ENCODE measurements at regions not wholly inside any gene's neighbourhood (a gene's known extent, or its start where the extent isn't known, plus 50 kb on each side); places are given as distances from the start of the nearest gene placed in this dataset.
"Not testable (repeated sequence)": the region's sequence is repeated elsewhere in the genome, so short reads cannot be mapped to it uniquely, and the experiment has no call there.

- DNase-seq (ENCODE audit: low spot score) = not testable (repeated sequence)
Measured at GRCh38 chr2:89874810-89875595, 1183.5 kb downstream of the RPIA start.

- not testable (repeated sequence) for DNase-seq (ENCODE audit: low spot score)
Measured at GRCh38 chr2:89876445-89876844, 1185.0 kb downstream of the RPIA start.

GRCh38 chr2:89876878-89877277 is 1185.4 kb downstream of the RPIA start:
- not testable (repeated sequence) for DNase-seq (ENCODE audit: low spot score)

- not testable (repeated sequence) for DNase-seq (ENCODE audit: low spot score)
Measured at GRCh38 chr2:89882880-89883279, 1191.4 kb downstream of the RPIA start.

GRCh38 chr2:89883624-89884023 is 1192.2 kb downstream of the RPIA start:
- not testable (repeated sequence) for DNase-seq (ENCODE audit: low spot score)

GRCh38 chr2:89885071-89885470 is 1193.6 kb downstream of the RPIA start:
- DNase-seq (ENCODE audit: low spot score) = not testable (repeated sequence)

GRCh38 chr2:89888693-89889092 is 1197.2 kb downstream of the RPIA start:
- DNase-seq (ENCODE audit: low spot score) = not testable (repeated sequence)

- not testable (repeated sequence) for DNase-seq (ENCODE audit: low spot score)
Measured at GRCh38 chr2:89890185-89890773, 1198.8 kb downstream of the RPIA start.

- DNase-seq (ENCODE audit: low spot score) = not testable (repeated sequence)
Measured at GRCh38 chr2:89894988-89895387, 1203.5 kb downstream of the RPIA start.

- DNase-seq (ENCODE audit: low spot score) = not testable (repeated sequence)
Measured at GRCh38 chr2:89895629-89896028, 1204.2 kb downstream of the RPIA start.

- DNase-seq (ENCODE audit: low spot score) = not testable (repeated sequence)
Measured at GRCh38 chr2:89927018-89927417, 1235.5 kb downstream of the RPIA start.

GRCh38 chr2:89935436-89935835 is 1244.0 kb downstream of the RPIA start:
- not testable (repeated sequence) for DNase-seq (ENCODE audit: low spot score)

GRCh38 chr2:89936011-89936410 is 1244.5 kb downstream of the RPIA start:
- not testable (repeated sequence) for DNase-seq (ENCODE audit: low spot score)

GRCh38 chr2:89936559-89936958 is 1245.1 kb downstream of the RPIA start:
- DNase-seq (ENCODE audit: low spot score) = not testable (repeated sequence)

GRCh38 chr2:89938756-89939155 is 1247.3 kb downstream of the RPIA start:
- DNase-seq (ENCODE audit: low spot score) = not testable (repeated sequence)

GRCh38 chr2:89944267-89944666 is 1252.8 kb downstream of the RPIA start:
- DNase-seq (ENCODE audit: low spot score) = not testable (repeated sequence)

- not testable (repeated sequence) for DNase-seq (ENCODE audit: low spot score)
Measured at GRCh38 chr2:89945004-89945616, 1253.6 kb downstream of the RPIA start.

GRCh38 chr2:89947208-89947815 is 1255.8 kb downstream of the RPIA start:
- not testable (repeated sequence) for DNase-seq (ENCODE audit: low spot score)

- not testable (repeated sequence) for DNase-seq (ENCODE audit: low spot score)
Measured at GRCh38 chr2:89948102-89948501, 1256.6 kb downstream of the RPIA start.

GRCh38 chr2:89950807-89951206 is 1259.3 kb downstream of the RPIA start:
- not testable (repeated sequence) for DNase-seq (ENCODE audit: low spot score)

GRCh38 chr2:89957236-89957635 is 1265.8 kb downstream of the RPIA start:
- DNase-seq (ENCODE audit: low spot score) = not testable (repeated sequence)

- not testable (repeated sequence) for DNase-seq (ENCODE audit: low spot score)
Measured at GRCh38 chr2:89959729-89960378, 1268.4 kb downstream of the RPIA start.

All from mucosa of gallbladder (tissue), 1 donor.